Stomach (tissue), 8 donors: ENCODE measurements at regions not wholly inside any gene's neighbourhood (a gene's known extent, or its start where the extent isn't known, plus 50 kb on each side); places are given as distances from the start of the nearest gene placed in this dataset.

Source experiments
- DNase-seq, 2 donors: peaks; one replicate each; pipeline versions ENCODE4 v3.0.0 to v3.0.0-alpha.2; 2013 to 2019
- H3K27ac ChIP-seq, 5 donors: fragments of 200-600 bp in 4 of 5; sonication (generic) in 4 of 5; one replicate each; pipeline ENCODE4 v1.5.1; 2013 to 2019; ENCODE audit warnings: mild to moderate bottlenecking in 1 of 5, moderate library complexity in 1 of 5
- H3K27me3 ChIP-seq, 3 donors: fragments of 200-600 bp; sonication (generic); one replicate each; pipeline ENCODE4 v1.5.1; 2017 to 2019; ENCODE audit warnings: mixed run types in 1 of 3
- H3K36me3 ChIP-seq, 4 donors: fragments of 200-600 bp; sonication (generic); 1 replicate in 3 of 4; 2 replicates in 1 of 4; pipeline ENCODE4 v1.5.1; 2016 to 2019
- H3K4me1 ChIP-seq, 4 donors: fragments of 200-600 bp; sonication (generic); one replicate each; pipeline ENCODE4 v1.5.1; 2016 to 2019
- H3K4me3 ChIP-seq, 4 donors: fragments of 200-600 bp; sonication (generic) in 3 of 4; one replicate each; pipeline ENCODE4 v1.5.1; 2016 to 2019; ENCODE audit warnings: mild to moderate bottlenecking in 1 of 4
- H3K9me3 ChIP-seq, 4 donors: fragments of 200-600 bp; sonication (generic); one replicate each; pipeline ENCODE4 v1.5.1; 2016 to 2019
- EP300 ChIP-seq: sonication (generic); formaldehyde crosslinking; IDR thresholded peaks from one replicate; pipeline ENCODE4 v1.6.1; 2017; ENCODE audit warnings: antibody characterized with exemption
- POLR2A ChIP-seq, 4 donors: fragments of 450-650 bp; IDR thresholded peaks; one replicate each; pipeline ENCODE4 v1.6.1; 2016; ENCODE audit warnings: antibody characterized with exemption in 4 of 4, control low read depth in 2 of 4, mild to moderate bottlenecking in 1 of 4, moderate library complexity in 1 of 4
- POLR2AphosphoS5 ChIP-seq, 3 donors: sonication (generic); formaldehyde crosslinking; IDR thresholded peaks; one replicate each; pipeline ENCODE4 v1.6.1; 2016; ENCODE audit warnings: antibody characterized with exemption in 3 of 3
- WGBS, 5 donors: extraction: QIAGEN DNeasy Blood & Tissue Kit in 3 of 5; methylation state at CpG; one replicate each; pipeline versions ENCODE4 v1.1.5 to v1.1.7; 2013 to 2018; 5-methylcytosine and 5-hydroxymethylcytosine counted together
- intact Hi-C: fragments of 100-400 bp; cut with DNase I; formaldehyde crosslinking; loops from one replicate; pipeline ENCODE4 v1.15.1; 2023; ENCODE audit warnings: low total_unique reads
- TF ChIP-seq, protein P1 (sequence below), 7 experiments: fragments of 450-650 bp in 4 of 7; fragments of 200-600 bp in 3 of 7; sonication (generic) in 3 of 7; IDR thresholded peaks; one replicate each; pipeline ENCODE4 v1.5.1; 2016 to 2019; ENCODE audit warnings: antibody characterized with exemption in 7 of 7, control low read depth in 2 of 7, mild to moderate bottlenecking in 1 of 7
- donor health status: healthy with polysubstance abuse.
- donor health status: Bipolar disorder and iron deficiency.
- donor health status: healthy.

DNA sequence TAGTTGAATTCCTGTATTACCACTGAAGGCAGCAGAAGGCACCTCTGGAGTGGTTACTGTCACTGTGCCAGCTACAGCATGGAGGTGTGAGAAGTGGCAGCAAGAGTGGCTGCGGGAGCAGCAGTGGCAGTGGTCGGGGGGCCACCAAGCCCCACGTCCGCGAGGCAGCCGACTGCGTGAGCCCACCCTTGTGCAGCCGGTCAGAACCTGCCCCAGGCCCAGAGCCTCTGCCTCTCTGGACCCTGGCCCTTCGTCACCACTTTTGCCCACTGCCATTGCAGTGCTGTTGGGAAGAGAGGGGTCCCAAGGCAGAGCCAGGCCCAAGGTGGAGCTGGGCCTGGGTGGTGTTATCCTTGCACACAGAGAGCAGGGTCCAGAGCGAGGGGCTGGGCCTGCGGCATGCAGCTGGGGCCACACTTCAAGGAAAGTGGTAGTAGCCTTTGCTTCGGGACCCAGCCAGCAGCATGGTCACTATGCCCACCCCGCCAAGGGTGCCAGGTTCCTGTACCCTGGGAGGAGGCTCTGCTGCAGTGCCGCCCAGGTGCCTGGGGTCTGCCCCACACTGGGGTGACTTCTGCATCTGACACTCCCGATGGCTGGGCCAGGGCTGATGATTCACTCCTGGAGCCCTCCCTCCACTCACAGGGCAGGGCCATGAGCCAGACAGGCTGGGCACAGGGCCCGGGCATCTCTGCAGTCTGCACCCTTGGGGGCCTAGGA, 450.1 kb upstream of the LRATD1 start:
- TF ChIP-seq, protein P1, sequence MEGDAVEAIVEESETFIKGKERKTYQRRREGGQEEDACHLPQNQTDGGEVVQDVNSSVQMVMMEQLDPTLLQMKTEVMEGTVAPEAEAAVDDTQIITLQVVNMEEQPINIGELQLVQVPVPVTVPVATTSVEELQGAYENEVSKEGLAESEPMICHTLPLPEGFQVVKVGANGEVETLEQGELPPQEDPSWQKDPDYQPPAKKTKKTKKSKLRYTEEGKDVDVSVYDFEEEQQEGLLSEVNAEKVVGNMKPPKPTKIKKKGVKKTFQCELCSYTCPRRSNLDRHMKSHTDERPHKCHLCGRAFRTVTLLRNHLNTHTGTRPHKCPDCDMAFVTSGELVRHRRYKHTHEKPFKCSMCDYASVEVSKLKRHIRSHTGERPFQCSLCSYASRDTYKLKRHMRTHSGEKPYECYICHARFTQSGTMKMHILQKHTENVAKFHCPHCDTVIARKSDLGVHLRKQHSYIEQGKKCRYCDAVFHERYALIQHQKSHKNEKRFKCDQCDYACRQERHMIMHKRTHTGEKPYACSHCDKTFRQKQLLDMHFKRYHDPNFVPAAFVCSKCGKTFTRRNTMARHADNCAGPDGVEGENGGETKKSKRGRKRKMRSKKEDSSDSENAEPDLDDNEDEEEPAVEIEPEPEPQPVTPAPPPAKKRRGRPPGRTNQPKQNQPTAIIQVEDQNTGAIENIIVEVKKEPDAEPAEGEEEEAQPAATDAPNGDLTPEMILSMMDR (IDR thresholded peaks at IDR 0.05) = no peak
- TF ChIP-seq POLR2AphosphoS5 (IDR thresholded peaks at IDR 0.05) (no peak), EP300 (no peak), POLR2A (IDR thresholded peaks at IDR 0.05) (no peak)
- no peak for DNase-seq

DNA sequence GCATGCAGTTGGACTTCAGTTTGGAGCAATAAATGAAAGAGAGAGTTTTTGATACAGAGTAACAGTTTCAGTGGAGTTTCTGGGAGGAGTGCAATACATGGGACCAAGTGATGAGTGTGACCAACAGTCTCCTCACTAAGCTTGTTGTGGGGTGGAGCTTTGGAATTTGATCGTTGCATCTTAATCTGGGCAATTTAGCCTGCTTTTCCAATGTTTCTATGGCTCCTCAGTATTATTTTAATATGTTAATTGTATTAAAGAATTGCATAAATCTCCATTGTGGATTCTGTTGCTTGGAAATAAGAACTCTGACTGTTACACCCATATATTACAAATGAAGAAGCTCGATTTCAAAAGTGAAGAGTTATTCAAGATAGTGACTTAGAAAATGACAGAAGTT, 446.6 kb upstream of the LRATD1 start:
- Histone ChIP-seq H3K36me3 (no peaks in the 10 kb centered on the region), H3K27me3 (no peaks in the 10 kb centered on the region), H3K4me3 (no peak overlapping the region), H3K27ac (no peak overlapping the region), H3K4me1 (no peaks in the 10 kb centered on the region), H3K9me3 (peaks cover 0 to 16% (median 7%) of the 10 kb centered on the region in 4 donors)
- intact Hi-C loops = no loop called here
- no peak for DNase-seq
- WGBS, 5 donors = 62 to 76% (median 70%) methylated on average over 2 of the region's 2 CpGs
- TF ChIP-seq POLR2AphosphoS5 (IDR thresholded peaks at IDR 0.05) (no peak), POLR2A (IDR thresholded peaks at IDR 0.05) (no peak), EP300 (no peak)
- TF ChIP-seq, protein P1 (IDR thresholded peaks at IDR 0.05) = no peak

More for the DNA sequence above, 450.1 kb upstream of the LRATD1 start:
- H3K36me3 ChIP-seq = no peaks in the 10 kb centered on the region
- intact Hi-C loops = no loop called here
- H3K4me1 ChIP-seq = no peaks in the 10 kb centered on the region
- 91 to 95% (median 94%) methylated on average over 16 of the region's 16 CpGs for WGBS, 5 donors
- no peak overlapping the region for H3K4me3 ChIP-seq
- no peaks in the 10 kb centered on the region for H3K27me3 ChIP-seq
- H3K27ac ChIP-seq = no peak overlapping the region
- peaks cover 0 to 16% (median 7%) of the 10 kb centered on the region in 4 donors for H3K9me3 ChIP-seq

DNA sequence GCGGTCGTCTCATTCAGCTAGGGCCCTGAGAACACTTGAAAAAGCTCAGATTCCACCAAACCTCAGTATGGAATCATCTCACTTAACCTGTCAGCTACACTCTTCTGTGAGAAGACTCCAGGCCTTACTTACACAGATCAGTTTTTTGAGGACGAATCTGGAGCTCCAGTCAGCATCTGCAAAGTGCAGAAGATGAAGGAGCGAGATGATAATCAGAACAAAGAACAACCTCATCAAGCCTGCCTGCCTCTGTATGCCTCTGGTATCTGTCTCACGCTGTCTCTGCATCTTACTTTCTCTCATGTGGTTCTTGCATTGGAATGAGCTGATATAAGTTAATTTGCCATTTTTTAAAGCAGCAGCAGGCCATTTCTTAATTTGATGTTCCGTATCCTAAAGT, 444.1 kb upstream of the LRATD1 start:
- H3K4me3 ChIP-seq = no peak overlapping the region
- H3K27me3 ChIP-seq = no peaks in the 10 kb centered on the region
- H3K4me1 ChIP-seq = no peaks in the 10 kb centered on the region
- no peak for TF ChIP-seq EP300
- H3K36me3 ChIP-seq = no peaks in the 10 kb centered on the region
- intact Hi-C loops = no loop called here
- DNase-seq = no peak
- peaks cover 0 to 2% (median under 1%) of the 10 kb centered on the region in 4 donors for H3K9me3 ChIP-seq
- WGBS, 5 donors = 78 to 94% (median 88%) methylated on average over 6 of the region's 6 CpGs
- no peak overlapping the region for H3K27ac ChIP-seq

DNA sequence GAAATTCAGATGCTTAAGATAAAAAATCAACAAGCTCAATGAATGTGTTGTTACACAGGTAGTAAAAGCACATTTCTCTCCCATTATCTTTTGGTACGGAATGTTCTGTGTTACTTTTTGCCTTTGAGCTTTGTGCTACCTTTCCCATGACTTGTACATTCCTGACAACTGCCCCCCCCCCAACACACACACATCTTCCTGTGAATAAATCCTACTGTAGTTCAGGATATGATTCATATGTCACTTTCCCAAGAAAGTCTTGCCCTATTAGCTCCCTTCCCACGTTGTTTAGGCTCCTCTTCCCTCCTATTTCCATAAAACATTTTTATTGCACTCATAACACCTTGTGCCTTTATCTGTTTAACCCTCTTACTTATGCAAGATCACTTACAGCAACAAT, 442.6 kb upstream of the LRATD1 start:
- intact Hi-C loops = no loop called here
- DNase-seq = no peak
- Histone ChIP-seq H3K36me3 (no peaks in the 10 kb centered on the region), H3K27ac (no peak overlapping the region), H3K27me3 (no peaks in the 10 kb centered on the region), H3K9me3 (no peaks in the 10 kb centered on the region), H3K4me1 (no peaks in the 10 kb centered on the region), H3K4me3 (no peak overlapping the region)
- WGBS, 5 donors = 48 to 64% (median 57%) methylated on average over 2 of the region's 2 CpGs
- TF ChIP-seq POLR2A (IDR thresholded peaks at IDR 0.05) (no peak), POLR2AphosphoS5 (IDR thresholded peaks at IDR 0.05) (no peak), EP300 (no peak)
- TF ChIP-seq, protein P1 (IDR thresholded peaks at IDR 0.05) = no peak

DNA sequence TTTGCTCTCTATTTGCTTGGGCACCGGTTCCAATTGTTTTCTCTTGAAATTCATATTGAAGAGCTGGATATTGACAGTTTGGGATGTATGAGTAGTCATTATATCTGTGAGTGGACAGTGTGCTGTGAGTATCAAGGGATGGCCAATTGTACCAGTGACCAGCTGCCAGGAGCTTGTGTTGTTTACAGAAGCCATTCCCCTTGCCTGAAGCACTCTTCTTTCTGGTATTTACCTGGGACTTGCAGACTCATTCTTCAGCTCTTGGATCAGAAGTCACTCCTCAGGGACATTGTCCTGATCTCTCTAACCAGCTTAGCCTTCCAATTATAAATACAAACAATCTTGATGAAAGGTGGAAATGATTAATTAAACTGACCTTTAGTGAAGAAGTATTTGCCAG, 438.3 kb upstream of the LRATD1 start:
- Histone ChIP-seq H3K4me3 (no peak overlapping the region), H3K9me3 (no peaks in the 10 kb centered on the region), H3K36me3 (no peaks in the 10 kb centered on the region), H3K27me3 (no peaks in the 10 kb centered on the region), H3K4me1 (no peaks in the 10 kb centered on the region), H3K27ac (no peak overlapping the region)
- intact Hi-C loops = no loop called here
- no peak for TF ChIP-seq POLR2AphosphoS5 (IDR thresholded peaks at IDR 0.05)
- TF ChIP-seq POLR2A (IDR thresholded peaks at IDR 0.05) = no peak
- TF ChIP-seq, protein P1 (IDR thresholded peaks at IDR 0.05) = no peak
- TF ChIP-seq EP300 = no peak
- WGBS, 5 donors = 88 to 100% (median 95%) methylated on average over 1 of the region's 1 CpG
- no peak for DNase-seq
